ENCODE measurements at regions not wholly inside any gene's neighbourhood (a gene's known extent, or its start where the extent isn't known, plus 50 kb on each side); places are given as distances from the start of the nearest gene placed in this dataset.

GRCh38 chr12:88802096-88802706 is 221.9 kb upstream of the KITLG start:
- no peak for DNase-seq

DNA sequence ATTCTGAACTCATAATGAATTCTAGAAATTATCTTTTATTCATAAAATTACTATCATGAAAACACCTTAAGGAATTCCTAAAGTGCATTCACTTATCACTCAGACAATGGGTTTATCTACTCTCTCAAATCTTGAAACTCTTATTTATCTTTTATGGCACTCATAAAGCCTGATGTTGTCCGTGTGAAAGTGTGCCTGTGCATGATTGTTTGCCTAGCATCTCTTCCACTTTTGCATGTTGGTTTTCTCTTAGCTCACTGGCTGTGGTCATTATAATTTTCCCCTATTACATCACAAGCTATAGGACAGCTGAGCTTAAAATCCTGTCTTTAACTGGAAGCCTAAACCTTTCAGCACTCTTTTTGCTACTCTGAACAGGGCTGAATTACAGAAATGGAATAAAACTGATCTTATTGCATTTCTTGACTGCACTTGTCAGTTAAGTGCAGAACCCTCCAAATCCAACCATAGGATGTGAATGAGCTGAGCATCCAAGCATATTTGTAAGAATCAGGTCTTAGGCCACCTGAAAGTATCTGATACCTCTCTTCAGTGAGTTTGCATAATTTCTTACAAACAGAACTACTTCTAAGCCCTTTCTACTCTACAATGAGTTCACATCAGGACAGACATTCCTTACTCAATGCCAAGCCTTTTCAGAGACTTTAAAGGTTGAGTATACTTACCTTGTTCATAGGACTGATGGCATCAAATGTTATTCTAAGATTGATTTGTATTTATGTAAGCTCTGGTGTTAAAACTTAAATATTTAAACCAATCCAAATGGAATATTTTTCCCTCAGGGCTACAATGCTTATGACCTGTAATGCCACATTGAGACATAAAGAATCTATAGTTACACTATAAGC is 221.2 kb upstream of the KITLG start:
- DNase-seq = no peak

- DNase-seq = no peak
These were observed 212.8 kb upstream of the KITLG start for GRCh38 chr12:88793096-88793495.

DNA sequence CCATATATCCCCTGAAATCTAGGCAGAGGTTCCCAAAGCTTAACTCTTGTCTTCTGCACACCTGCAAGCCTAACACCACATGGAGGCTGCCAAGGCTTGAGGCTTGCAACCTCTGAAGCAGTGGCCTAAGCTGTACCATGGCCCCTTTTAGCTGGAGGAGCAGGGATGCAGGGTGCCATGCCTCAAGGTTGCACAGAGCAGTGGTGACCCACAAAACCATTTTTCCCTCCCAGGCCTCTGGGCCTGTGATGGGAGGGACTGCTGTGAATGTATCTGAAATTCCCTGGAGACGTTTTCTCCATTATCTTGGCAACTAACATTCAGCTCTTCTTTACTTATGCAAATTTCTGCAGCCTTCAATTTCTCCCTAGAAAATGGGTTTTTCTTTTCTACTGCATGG is 210.0 kb upstream of the KITLG start:
- no peak for DNase-seq

GRCh38 chr12:88784166-88784565 is 203.9 kb upstream of the KITLG start:
- DNase-seq = no peak

DNA sequence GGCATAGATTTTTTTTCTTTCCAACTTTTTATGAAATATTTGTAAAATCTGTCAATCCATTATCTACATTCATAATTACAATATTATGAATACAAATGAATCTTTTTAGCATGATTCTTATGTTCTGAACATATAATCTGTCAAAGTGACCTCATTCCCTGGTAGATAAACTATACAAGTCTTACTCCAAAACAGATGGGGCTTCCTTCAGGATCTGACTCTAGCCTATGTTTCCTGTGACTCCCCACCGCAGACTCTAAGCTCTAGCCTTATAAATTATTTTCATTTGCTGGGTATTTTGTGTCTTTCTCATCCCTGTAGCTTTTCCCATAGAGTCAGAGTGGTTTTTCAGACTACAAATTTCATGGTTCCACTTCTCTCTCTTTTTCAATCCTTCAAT is 202.1 kb upstream of the KITLG start:
- DNase-seq = no peak

DNA sequence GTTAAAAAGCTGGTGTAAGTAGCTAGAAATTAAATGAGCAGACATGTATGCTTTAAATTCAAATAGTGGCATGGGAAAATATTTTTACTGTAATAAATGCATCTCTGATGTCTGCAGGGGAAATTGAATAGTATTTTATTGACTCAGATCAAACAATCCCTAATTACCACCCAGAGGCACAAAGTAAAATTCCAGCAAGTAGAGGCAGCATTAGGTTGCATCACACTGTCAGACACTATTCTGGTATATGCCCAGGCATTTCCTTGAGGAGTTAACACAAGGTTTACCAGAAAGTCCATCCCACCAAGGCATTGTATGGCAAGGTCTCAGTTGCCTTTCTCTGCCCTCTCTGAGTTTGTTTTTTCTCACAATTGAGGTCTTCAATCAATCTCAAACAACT is 201.6 kb upstream of the KITLG start:
- DNase-seq = no peak

GRCh38 chr12:88778064-88778463 is 197.8 kb upstream of the KITLG start:
- no peak for DNase-seq

GRCh38 chr12:88775742-88776151 is 195.5 kb upstream of the KITLG start:
- no peak for DNase-seq

- DNase-seq = no peak
These were observed 187.4 kb upstream of the KITLG start for GRCh38 chr12:88767699-88768098.

- no peak for DNase-seq
These were observed 184.7 kb upstream of the KITLG start for GRCh38 chr12:88764781-88765480.

GRCh38 chr12:88763536-88764100 is 183.3 kb upstream of the KITLG start:
- no peak for DNase-seq

- no peak for DNase-seq
These were observed 177.9 kb upstream of the KITLG start for GRCh38 chr12:88758176-88758575.

DNA sequence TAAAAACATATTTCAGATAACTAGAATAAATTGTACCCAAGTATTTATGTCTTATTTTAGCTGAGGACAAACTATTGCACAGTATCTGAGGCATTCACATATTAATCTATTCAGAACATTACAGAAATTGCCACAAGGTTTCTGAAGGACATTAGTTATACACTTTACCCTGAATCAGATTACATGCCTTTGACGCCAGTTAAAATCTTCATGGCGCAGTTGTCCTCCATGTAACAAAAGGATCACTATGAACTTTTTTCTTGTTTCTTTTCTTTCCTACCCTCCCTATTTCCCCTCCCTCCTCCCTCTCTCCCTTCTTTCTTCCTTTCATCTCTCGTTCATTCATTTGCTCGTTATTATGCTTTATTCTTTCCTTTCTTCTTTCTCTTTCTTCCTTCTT is 176.6 kb upstream of the KITLG start:
- DNase-seq = no peak

DNA sequence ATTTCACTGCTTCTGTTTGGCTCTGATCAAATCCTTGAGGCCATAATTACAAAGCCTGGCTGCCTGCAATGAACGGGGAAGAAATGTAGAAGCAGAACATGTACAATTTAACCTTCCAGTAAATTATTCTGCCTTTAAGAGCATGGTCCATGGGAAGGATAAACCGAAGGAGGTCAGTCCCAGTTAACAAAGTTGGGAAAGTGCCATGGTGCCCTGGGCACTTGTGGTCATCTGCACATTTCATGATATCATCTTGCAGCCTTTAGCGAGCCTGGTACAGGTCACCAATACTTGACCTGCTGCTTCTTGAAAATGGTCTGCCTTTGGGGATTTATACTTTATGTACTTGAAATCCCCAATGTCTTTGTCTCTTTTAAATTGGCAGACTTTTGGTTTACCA is 175.9 kb upstream of the KITLG start:
- DNase-seq = no peak

GRCh38 chr12:88753707-88754106 is 173.4 kb upstream of the KITLG start:
- DNase-seq = no peak

DNA sequence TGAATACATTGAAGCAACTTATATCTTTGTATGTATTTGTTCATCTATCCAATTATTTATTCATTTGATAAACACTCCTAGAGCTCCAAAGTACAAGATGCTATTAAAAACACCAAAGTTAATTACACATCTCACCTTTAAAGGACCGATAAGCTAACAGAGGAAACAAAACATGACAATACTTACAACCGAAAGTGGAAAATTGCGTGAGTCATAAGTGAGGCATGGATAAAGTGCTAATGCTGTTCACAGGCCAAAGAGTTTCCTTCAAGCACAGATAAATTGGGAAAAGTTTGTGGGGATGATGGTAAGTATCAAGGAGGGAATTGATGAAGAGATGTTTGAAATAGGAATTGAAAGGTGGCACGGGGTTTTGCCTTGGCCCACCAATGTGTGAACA is 172.8 kb upstream of the KITLG start:
- no peak for DNase-seq

GRCh38 chr12:88752183-88752582 is 171.9 kb upstream of the KITLG start:
- no peak for DNase-seq

DNA sequence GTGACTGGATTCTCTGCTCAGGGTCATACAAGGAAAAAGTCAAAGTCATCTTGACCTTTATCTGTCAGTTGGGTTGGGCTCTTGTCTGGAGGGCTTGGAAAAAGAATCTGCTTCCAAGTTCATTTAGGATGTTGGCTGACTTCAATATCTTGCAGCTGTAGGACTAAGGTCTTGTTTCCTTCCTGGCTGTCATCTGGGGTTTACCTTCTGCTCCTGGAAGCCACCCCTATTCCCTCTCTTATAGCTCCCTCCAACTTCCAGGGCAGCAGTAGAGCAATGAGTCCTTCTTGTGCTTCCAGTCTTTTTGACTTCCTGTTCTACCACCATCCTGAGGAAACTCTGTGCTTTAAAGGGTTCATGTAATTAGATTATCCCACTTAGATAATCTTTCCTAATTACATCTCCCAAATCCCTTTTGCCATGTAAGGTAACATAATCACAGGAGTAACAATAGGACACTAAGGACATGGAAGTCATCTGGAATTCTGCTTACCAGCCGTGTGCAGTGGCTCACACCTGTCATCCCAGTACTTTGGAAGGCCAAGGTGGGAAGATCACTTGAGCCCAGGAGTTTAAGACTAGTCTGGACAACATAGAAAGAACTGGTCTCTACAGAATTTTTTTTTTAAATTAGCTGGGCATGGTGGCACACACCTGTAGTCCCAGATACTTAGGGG is 170.7 kb upstream of the KITLG start:
- DNase-seq = no peak

GRCh38 chr12:88746386-88746785 is 166.1 kb upstream of the KITLG start:
- no peak for DNase-seq

DNA sequence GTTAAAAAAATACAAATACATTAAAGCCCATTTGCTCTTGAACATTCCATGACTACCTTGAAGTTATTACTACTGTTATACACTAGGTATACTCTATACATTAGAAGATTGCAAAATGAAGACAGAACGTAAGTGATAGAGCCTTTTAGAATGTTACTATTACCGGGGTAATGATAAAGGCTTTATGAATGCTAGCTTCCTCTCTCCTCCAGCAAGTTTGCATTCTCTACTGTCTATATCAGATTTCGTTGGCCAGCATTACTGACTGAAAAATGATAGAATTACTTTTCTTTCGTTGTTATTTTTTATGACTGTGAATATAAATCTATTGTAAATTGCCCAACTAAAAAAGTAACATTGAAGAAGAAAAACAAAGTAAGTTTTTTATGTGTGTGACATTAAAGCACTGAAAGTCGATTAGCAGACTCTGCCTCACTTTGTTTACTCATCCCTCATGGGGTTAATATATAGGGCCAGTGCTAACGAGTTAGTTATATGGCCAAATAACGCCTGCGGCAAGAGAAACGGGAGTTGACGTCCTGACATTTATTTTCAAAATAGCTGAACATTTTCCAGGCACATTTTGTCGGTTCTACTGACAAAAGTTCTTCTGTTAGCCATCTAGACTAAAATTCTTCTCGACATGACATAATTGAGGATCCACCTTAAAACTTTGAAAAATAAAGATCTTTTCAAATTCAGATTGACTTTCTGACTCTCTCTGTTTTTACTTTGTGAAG is 163.8 kb upstream of the KITLG start:
- DNase-seq = no peak

DNA sequence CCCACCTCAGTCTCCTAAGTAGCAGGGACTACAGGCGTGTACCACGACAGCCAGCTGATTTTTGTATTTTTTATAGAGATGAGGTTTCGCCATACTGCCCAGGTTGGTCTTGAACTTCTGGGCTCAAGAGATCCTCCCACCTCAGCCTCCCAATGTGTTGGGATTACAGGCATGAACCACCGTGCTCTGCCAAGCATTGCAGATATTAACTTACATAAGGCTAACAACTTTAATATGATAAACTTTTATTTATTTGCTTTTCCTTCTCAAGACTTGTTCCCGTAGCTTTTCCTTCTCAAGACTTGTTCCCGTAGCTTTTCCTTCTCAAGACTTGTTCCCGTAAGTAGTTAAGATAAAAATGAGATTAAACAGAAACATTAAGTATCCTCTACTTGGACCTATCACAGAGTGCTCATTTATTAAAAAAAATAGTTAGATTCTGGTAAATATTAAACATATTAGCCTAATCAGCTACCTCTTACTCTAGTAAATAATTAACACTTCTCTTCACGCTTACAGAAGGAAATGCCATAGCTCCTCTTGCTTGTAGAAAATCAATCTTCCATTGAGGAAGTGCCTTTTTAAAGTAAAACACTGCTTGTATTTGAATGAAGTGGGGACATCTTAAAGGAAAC is 157.7 kb upstream of the KITLG start:
- no peak for DNase-seq

Data from stimulated activated CD4-positive, alpha-beta T cell treated with anti-CD3 and anti-CD28 coated beads, Interleukin-4, amount 100 ng/mL, for 4 hours (primary cell).